ENCODE measurements at regions not wholly inside any gene's neighbourhood (a gene's known extent, or its start where the extent isn't known, plus 50 kb on each side); places are given as distances from the start of the nearest gene placed in this dataset.

DNA sequence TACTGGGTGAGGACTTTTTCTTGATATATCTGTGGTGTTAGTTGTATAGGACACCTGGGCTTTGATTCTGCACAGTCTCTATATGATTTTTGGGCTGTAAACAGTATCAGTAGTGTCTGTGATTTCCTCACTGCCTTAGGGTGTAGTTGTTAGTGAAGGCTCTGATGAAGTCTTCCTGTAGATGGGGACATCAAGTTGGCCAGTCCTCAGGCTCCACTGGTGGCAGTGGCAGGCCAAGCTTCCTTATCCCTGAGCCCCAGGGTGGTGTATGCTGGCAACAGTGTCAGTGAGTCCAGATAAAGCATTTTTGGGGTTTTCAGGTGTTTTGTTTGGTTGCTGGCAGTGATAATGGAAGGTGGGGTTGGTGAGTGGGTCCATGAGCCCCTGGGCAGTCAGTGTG lies 961.4 kb downstream of the DSC3 start:
- H4K20me1 ChIP-seq (replicated peaks in 1 of 2; ENCODE audit: control insufficient read depth in 1 of 2, insufficient read depth in 2 of 2, low read length in 2 of 2) = no peaks in the 10 kb centered on the region
- no peaks in the 10 kb centered on the region for H3K36me3 ChIP-seq (ENCODE audit: control insufficient read depth in 2 of 4, insufficient read depth in 4 of 4, low read length in 3 of 4)
- no peak overlapping the region for H3K4me3 ChIP-seq (ENCODE audit: extremely low read depth in 1 of 4, insufficient read depth in 2 of 4, low read depth in 3 of 4, low read length in 4 of 4)
- H3K9me3 ChIP-seq (ENCODE audit: insufficient read depth in 2 of 2, low read depth in 1 of 2, low read length in 1 of 2) = peaks cover 0 to 3% of the 10 kb centered on the region in 2 experiments; a peak in 2 of 4 replicates
- FAIRE-seq (no peak), DNase-seq (ENCODE audit: low read depth in 1 of 2, low spot score in 2 of 2) (no peak)
- no peaks in the 10 kb centered on the region for H3K79me2 ChIP-seq (ENCODE audit: control insufficient read depth in 1 of 2, insufficient read depth in 2 of 2, low read length in 2 of 2)
- no peaks in the 10 kb centered on the region for H3K4me1 ChIP-seq (replicated peaks in 1 of 4; ENCODE audit: control insufficient read depth in 3 of 4, insufficient read depth in 4 of 4, low read length in 3 of 4)
- ChIA-PET POLR2A (ENCODE audit: partially characterized antibody) (no interaction called here), CTCF (ENCODE audit: partially characterized antibody) (no interaction called here)
- no peak overlapping the region for H4K8ac ChIP-seq (ENCODE audit: extremely low read depth, insufficient read depth, low read length)
- no peaks in the 10 kb centered on the region for H3K79me1 ChIP-seq (ENCODE audit: low read depth, low read length)
- H2BK15ac ChIP-seq (ENCODE audit: low read length) = no peak overlapping the region
- no peak overlapping the region for H3K4ac ChIP-seq (replicated peaks; ENCODE audit: insufficient read length, low read depth, low read length)
- H3K56ac ChIP-seq (replicated peaks; ENCODE audit: insufficient read length, low read depth, low read length) = no peak overlapping the region
- H3K23ac ChIP-seq (ENCODE audit: insufficient read length) = no peak overlapping the region
- no peak overlapping the region for H2AK5ac ChIP-seq (ENCODE audit: low read depth, low read length)
- H3K27me3 ChIP-seq (replicated peaks in 1 of 4; ENCODE audit: control insufficient read depth in 3 of 4, extremely low read depth in 1 of 4, insufficient read depth in 3 of 4, low read length in 3 of 4) = no peaks in the 10 kb centered on the region
- H3K4me2 ChIP-seq (ENCODE audit: insufficient read depth in 1 of 2, low read depth in 2 of 2, low read length in 2 of 2) = no peak overlapping the region
- H2AFZ ChIP-seq (ENCODE audit: low read length) = no peak overlapping the region
- H2BK12ac ChIP-seq (ENCODE audit: low read depth, low read length) = no peak overlapping the region
- H3K18ac ChIP-seq (ENCODE audit: extremely low read depth, low read length) = no peak overlapping the region
- no peak overlapping the region for H2BK5ac ChIP-seq (ENCODE audit: low read depth, low read length)
- H3K27ac ChIP-seq (ENCODE audit: low read depth, low read length) = no peak overlapping the region
- H3K23me2 ChIP-seq (ENCODE audit: low read depth, low read length) = no peaks in the 10 kb centered on the region
- H4K5ac ChIP-seq (ENCODE audit: insufficient read length, low read depth, low read length) = no peak overlapping the region
- H2BK120ac ChIP-seq (replicated peaks; ENCODE audit: low read depth, low read length) = no peak overlapping the region
- H3K9ac ChIP-seq (replicated peaks in 1 of 4; ENCODE audit: extremely low read depth in 1 of 4, low read depth in 3 of 4, low read length in 3 of 4) = no peak overlapping the region
- no peak overlapping the region for H2BK20ac ChIP-seq (ENCODE audit: low read length)
- no peak overlapping the region for H4K91ac ChIP-seq (replicated peaks; ENCODE audit: insufficient read length, low read length)
- H3K14ac ChIP-seq (ENCODE audit: insufficient read length) = no peak overlapping the region
- TF ChIP-seq, protein P1, sequence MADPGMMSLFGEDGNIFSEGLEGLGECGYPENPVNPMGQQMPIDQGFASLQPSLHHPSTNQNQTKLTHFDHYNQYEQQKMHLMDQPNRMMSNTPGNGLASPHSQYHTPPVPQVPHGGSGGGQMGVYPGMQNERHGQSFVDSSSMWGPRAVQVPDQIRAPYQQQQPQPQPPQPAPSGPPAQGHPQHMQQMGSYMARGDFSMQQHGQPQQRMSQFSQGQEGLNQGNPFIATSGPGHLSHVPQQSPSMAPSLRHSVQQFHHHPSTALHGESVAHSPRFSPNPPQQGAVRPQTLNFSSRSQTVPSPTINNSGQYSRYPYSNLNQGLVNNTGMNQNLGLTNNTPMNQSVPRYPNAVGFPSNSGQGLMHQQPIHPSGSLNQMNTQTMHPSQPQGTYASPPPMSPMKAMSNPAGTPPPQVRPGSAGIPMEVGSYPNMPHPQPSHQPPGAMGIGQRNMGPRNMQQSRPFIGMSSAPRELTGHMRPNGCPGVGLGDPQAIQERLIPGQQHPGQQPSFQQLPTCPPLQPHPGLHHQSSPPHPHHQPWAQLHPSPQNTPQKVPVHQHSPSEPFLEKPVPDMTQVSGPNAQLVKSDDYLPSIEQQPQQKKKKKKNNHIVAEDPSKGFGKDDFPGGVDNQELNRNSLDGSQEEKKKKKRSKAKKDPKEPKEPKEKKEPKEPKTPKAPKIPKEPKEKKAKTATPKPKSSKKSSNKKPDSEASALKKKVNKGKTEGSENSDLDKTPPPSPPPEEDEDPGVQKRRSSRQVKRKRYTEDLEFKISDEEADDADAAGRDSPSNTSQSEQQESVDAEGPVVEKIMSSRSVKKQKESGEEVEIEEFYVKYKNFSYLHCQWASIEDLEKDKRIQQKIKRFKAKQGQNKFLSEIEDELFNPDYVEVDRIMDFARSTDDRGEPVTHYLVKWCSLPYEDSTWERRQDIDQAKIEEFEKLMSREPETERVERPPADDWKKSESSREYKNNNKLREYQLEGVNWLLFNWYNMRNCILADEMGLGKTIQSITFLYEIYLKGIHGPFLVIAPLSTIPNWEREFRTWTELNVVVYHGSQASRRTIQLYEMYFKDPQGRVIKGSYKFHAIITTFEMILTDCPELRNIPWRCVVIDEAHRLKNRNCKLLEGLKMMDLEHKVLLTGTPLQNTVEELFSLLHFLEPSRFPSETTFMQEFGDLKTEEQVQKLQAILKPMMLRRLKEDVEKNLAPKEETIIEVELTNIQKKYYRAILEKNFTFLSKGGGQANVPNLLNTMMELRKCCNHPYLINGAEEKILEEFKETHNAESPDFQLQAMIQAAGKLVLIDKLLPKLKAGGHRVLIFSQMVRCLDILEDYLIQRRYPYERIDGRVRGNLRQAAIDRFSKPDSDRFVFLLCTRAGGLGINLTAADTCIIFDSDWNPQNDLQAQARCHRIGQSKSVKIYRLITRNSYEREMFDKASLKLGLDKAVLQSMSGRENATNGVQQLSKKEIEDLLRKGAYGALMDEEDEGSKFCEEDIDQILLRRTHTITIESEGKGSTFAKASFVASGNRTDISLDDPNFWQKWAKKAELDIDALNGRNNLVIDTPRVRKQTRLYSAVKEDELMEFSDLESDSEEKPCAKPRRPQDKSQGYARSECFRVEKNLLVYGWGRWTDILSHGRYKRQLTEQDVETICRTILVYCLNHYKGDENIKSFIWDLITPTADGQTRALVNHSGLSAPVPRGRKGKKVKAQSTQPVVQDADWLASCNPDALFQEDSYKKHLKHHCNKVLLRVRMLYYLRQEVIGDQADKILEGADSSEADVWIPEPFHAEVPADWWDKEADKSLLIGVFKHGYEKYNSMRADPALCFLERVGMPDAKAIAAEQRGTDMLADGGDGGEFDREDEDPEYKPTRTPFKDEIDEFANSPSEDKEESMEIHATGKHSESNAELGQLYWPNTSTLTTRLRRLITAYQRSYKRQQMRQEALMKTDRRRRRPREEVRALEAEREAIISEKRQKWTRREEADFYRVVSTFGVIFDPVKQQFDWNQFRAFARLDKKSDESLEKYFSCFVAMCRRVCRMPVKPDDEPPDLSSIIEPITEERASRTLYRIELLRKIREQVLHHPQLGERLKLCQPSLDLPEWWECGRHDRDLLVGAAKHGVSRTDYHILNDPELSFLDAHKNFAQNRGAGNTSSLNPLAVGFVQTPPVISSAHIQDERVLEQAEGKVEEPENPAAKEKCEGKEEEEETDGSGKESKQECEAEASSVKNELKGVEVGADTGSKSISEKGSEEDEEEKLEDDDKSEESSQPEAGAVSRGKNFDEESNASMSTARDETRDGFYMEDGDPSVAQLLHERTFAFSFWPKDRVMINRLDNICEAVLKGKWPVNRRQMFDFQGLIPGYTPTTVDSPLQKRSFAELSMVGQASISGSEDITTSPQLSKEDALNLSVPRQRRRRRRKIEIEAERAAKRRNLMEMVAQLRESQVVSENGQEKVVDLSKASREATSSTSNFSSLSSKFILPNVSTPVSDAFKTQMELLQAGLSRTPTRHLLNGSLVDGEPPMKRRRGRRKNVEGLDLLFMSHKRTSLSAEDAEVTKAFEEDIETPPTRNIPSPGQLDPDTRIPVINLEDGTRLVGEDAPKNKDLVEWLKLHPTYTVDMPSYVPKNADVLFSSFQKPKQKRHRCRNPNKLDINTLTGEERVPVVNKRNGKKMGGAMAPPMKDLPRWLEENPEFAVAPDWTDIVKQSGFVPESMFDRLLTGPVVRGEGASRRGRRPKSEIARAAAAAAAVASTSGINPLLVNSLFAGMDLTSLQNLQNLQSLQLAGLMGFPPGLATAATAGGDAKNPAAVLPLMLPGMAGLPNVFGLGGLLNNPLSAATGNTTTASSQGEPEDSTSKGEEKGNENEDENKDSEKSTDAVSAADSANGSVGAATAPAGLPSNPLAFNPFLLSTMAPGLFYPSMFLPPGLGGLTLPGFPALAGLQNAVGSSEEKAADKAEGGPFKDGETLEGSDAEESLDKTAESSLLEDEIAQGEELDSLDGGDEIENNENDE (IDR thresholded peaks at IDR 0.05; ENCODE audit: insufficient replicate concordance, low read length) = no peak
- TF ChIP-seq CHD2 (IDR thresholded peaks at IDR 0.05; ENCODE audit: low read length) = no peak
